ENCODE measurements at regions not wholly inside any gene's neighbourhood (a gene's known extent, or its start where the extent isn't known, plus 50 kb on each side); places are given as distances from the start of the nearest gene placed in this dataset.

DNA sequence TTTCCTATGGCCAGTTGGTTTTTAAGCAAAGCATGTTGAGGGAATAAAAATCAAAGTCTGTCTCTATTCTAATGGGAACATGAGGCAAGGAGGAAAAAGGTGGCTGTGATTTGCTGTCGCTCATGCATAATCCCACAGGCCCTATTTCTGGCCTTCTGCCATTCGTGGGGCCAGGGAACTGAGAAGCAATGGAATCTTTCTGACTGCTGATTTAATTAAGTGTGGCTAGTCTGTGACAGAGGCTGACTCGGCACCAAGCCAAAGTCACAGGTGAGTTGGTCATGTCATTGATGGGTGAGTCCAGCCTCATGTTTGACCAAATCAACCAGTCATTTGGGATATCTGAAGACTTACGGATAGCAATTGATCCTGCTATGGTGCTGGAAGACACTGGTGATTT is 429.3 kb upstream of the CADM1 start:
- TF ChIP-seq, protein P1, sequence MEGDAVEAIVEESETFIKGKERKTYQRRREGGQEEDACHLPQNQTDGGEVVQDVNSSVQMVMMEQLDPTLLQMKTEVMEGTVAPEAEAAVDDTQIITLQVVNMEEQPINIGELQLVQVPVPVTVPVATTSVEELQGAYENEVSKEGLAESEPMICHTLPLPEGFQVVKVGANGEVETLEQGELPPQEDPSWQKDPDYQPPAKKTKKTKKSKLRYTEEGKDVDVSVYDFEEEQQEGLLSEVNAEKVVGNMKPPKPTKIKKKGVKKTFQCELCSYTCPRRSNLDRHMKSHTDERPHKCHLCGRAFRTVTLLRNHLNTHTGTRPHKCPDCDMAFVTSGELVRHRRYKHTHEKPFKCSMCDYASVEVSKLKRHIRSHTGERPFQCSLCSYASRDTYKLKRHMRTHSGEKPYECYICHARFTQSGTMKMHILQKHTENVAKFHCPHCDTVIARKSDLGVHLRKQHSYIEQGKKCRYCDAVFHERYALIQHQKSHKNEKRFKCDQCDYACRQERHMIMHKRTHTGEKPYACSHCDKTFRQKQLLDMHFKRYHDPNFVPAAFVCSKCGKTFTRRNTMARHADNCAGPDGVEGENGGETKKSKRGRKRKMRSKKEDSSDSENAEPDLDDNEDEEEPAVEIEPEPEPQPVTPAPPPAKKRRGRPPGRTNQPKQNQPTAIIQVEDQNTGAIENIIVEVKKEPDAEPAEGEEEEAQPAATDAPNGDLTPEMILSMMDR (IDR thresholded peaks at IDR 0.05 in 4 of 5, conservative IDR thresholded peaks at IDR 0.05 in 1 of 5), result no peak
- TF ChIP-seq POLR2A (IDR thresholded peaks at IDR 0.05), result no peak

Measured in gastrocnemius medialis (tissue), 4 donors.